ENCODE measurements at regions not wholly inside any gene's neighbourhood (a gene's known extent, or its start where the extent isn't known, plus 50 kb on each side); places are given as distances from the start of the nearest gene placed in this dataset.

DNA sequence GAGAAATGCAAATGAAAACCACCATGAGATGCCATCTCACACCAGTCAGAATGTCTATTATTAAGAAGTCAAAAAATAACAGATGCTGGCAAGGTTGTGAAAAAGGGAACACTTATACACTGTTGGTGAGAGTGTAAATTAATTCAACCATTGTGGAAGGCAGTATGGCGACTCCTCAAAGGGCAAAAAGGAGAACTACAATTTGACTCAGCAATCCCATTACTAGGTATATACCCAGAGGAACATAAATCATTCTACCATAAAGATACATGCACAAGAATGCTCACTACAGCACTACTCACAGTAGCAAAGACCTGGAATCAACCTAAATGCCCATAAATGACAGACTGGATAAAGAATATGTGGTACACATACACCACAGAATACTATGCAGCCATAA, 161.1 kb upstream of the PDGFD start (continued):
- TF ChIP-seq ZNF157 (tag by site-specific recombination; IDR thresholded peaks at IDR 0.05) = no peak
- TF ChIP-seq ZBTB48 (tag by site-specific recombination; IDR thresholded peaks at IDR 0.05) = no peak

DNA sequence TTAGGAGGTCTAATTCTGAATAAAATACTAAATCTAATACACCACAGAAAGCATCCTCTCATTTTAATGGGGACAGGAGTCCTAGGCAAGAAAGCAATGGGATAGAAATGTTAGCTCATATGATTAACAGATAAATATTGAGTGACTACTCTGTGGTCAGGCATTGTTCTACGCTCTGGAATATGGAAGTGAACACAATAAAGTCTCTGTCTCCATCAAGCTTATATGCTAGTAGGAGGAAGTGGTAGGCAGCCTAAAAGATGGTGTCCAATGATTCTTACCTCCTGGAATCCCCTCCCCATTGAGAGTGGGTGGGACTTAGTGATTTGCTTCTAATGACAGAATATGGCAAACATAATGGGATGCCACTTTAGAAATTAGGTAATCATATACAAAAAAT, 160.3 kb upstream of the PDGFD start:
- Histone ChIP-seq H3K27ac (ENCODE audit: extremely low read depth, low read depth, low read length) (no peak overlapping the region), H3K36me3 (ENCODE audit: control insufficient read depth in 2 of 2, insufficient read depth in 1 of 2, low read length in 2 of 2) (no peaks in the 10 kb centered on the region), H3K9me3 (ENCODE audit: control insufficient read depth, insufficient read depth, low read depth, low read length) (no peaks in the 10 kb centered on the region), H3K4me3 (ENCODE audit: low read depth, low read length) (no peak overlapping the region), H3K4me1 (ENCODE audit: control insufficient read depth, insufficient read depth, low read length) (no peaks in the 10 kb centered on the region)
- ChIA-PET CTCF (interaction anchor here (1.5 kb wide), 1 partner anchor 9 kb away, joined by 9 read pairs; no protein-coding TSS in a partner anchor), POLR2A (no interaction called here)
- TF ChIP-seq ZNF585B (tag by site-specific recombination; IDR thresholded peaks at IDR 0.05) (no peak), ATF2 (tag by site-specific recombination; IDR thresholded peaks at IDR 0.05; ENCODE audit: low read depth) (no peak), ZNF561 (tag by site-specific recombination; IDR thresholded peaks at IDR 0.05; ENCODE audit: borderline replicate concordance) (no peak), PRDM1 (tag by site-specific recombination; IDR thresholded peaks at IDR 0.05) (no peak), KLF17 (tag by site-specific recombination; IDR thresholded peaks at IDR 0.05) (no peak), ZNF350 (tag by site-specific recombination; IDR thresholded peaks at IDR 0.05) (no peak), ZNF704 (tag by site-specific recombination; IDR thresholded peaks at IDR 0.05) (no peak), ZNF600 (tag by site-specific recombination; IDR thresholded peaks at IDR 0.05) (no peak), BCL11A (tag by site-specific recombination; IDR thresholded peaks at IDR 0.05; ENCODE audit: low read depth) (no peak), ZNF518A (tag by site-specific recombination; conservative IDR thresholded peaks at IDR 0.05; ENCODE audit: low read depth) (no peak), ZNF184 (tag by site-specific recombination; IDR thresholded peaks at IDR 0.05) (no peak), ZNF658 (tag by site-specific recombination; IDR thresholded peaks at IDR 0.05) (no peak), ZNF214 (tag by site-specific recombination; IDR thresholded peaks at IDR 0.05; ENCODE audit: borderline replicate concordance) (no peak), ZNF513 (tag by site-specific recombination; IDR thresholded peaks at IDR 0.05) (no peak), ZNF514 (tag by site-specific recombination; IDR thresholded peaks at IDR 0.05) (no peak), ZNF692 (tag by site-specific recombination; IDR thresholded peaks at IDR 0.05) (no peak), HOXD13 (CRISPR knock-in tag; IDR thresholded peaks at IDR 0.05; ENCODE audit: borderline replicate concordance) (no peak), ZNF660 (tag by site-specific recombination; IDR thresholded peaks at IDR 0.05) (no peak)
- TF ChIP-seq, protein P1, sequence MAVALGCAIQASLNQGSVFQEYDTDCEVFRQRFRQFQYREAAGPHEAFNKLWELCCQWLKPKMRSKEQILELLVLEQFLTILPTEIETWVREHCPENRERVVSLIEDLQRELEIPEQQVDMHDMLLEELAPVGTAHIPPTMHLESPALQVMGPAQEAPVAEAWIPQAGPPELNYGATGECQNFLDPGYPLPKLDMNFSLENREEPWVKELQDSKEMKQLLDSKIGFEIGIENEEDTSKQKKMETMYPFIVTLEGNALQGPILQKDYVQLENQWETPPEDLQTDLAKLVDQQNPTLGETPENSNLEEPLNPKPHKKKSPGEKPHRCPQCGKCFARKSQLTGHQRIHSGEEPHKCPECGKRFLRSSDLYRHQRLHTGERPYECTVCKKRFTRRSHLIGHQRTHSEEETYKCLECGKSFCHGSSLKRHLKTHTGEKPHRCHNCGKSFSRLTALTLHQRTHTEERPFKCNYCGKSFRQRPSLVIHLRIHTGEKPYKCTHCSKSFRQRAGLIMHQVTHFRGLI (tag by site-specific recombination; IDR thresholded peaks at IDR 0.05) = no peak

Data from HEK293 (cell line).